ENCODE measurements at regions not wholly inside any gene's neighbourhood (a gene's known extent, or its start where the extent isn't known, plus 50 kb on each side); places are given as distances from the start of the nearest gene placed in this dataset.

DNA sequence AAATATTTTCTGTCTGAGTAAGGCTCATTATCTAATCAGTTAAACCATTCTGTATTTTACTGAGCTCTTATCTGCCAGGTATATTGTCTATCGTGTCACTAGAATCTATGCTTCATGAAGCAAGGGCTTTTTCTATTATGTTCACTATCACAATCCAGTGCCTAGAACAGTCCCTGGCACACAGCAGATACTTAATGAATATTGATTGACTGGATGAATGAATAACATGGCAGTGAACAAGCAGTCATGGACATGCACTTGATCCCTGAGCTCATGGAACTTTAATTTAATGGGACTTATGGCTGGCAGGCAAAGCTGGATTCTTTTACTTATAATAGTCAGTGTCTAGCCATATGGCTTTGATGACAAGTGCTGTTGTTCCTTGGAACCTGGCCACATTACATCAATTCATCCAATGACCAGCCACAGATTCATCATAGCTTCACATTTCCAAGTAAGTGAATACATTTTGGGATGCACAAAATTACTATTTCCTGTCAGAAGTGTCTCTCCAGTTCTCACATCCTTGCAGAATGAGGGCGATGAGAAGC is 214.8 kb downstream of the COG6 start:
- H3K4me3 ChIP-seq, result no peak overlapping the region
- H3K36me3 ChIP-seq (ENCODE audit: insufficient read depth in 1 of 2, low read depth in 1 of 2), result no peaks in the 10 kb centered on the region
- H3K4me1 ChIP-seq, result no peaks in the 10 kb centered on the region
- DNase-seq (no peak), ATAC-seq (no peak)
- intact Hi-C loops (cut with DNase I), result no loop called here
- no peaks in the 10 kb centered on the region for H3K9me3 ChIP-seq
- TF ChIP-seq, protein P1, sequence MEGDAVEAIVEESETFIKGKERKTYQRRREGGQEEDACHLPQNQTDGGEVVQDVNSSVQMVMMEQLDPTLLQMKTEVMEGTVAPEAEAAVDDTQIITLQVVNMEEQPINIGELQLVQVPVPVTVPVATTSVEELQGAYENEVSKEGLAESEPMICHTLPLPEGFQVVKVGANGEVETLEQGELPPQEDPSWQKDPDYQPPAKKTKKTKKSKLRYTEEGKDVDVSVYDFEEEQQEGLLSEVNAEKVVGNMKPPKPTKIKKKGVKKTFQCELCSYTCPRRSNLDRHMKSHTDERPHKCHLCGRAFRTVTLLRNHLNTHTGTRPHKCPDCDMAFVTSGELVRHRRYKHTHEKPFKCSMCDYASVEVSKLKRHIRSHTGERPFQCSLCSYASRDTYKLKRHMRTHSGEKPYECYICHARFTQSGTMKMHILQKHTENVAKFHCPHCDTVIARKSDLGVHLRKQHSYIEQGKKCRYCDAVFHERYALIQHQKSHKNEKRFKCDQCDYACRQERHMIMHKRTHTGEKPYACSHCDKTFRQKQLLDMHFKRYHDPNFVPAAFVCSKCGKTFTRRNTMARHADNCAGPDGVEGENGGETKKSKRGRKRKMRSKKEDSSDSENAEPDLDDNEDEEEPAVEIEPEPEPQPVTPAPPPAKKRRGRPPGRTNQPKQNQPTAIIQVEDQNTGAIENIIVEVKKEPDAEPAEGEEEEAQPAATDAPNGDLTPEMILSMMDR (IDR thresholded peaks at IDR 0.05), result no peak
- no peak overlapping the region for H3K27ac ChIP-seq
- peaks cover 0 to 2% (median 0%) of the 10 kb centered on the region in 3 donors for H3K27me3 ChIP-seq (ENCODE audit: insufficient read depth in 3 of 3, low read length in 2 of 3)
- 80 to 89% (median 83%) methylated on average over 2 of the region's 2 CpGs for WGBS, 3 donors

DNA sequence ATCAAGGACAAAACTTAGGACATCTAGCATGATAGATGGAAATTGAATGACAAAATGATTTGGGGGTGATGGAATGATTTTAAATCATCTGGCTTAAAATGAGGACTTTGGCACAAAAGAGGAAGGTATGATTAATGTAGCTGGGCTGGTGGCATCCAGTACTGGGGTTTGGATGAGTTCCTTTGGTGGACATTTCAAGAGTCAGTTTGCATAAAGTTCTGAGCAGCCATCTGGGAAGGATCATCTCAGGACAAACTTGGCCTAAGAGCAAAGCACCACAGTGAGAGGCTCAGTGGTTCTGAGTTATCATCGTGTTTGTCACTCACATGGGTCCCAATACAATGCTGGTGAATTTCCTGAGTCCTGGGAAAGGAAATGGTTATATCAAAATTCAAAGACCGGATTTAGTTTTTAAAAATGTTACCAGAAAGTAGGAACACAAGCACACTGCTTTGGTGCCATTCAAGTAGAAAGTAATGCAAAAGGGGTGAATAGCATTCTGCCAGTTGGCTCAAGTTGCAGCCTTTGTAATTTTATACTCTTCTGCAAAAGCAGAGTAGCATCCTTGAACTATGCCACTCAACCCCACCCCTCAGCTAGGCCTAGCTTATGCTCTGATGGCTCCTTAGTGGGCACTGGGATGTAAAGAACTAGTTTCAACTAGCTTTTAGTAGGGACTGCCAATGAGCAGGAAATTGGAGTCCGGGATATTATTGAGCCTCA is 219.0 kb downstream of the COG6 start:
- intact Hi-C loops (cut with DNase I), result no loop called here
- H3K4me1 ChIP-seq, result no peaks in the 10 kb centered on the region
- H3K36me3 ChIP-seq (ENCODE audit: insufficient read depth in 1 of 2, low read depth in 1 of 2), result no peaks in the 10 kb centered on the region
- TF ChIP-seq, protein P1 (IDR thresholded peaks at IDR 0.05), result no peak
- DNase-seq (no peak), ATAC-seq (no peak)
- no peaks in the 10 kb centered on the region for H3K27me3 ChIP-seq (ENCODE audit: insufficient read depth in 3 of 3, low read length in 2 of 3)
- 57 to 67% (median 61%) methylated on average over 3 of the region's 3 CpGs for WGBS, 3 donors
- no peak overlapping the region for H3K27ac ChIP-seq
- no peaks in the 10 kb centered on the region for H3K9me3 ChIP-seq
- no peak overlapping the region for H3K4me3 ChIP-seq

DNA sequence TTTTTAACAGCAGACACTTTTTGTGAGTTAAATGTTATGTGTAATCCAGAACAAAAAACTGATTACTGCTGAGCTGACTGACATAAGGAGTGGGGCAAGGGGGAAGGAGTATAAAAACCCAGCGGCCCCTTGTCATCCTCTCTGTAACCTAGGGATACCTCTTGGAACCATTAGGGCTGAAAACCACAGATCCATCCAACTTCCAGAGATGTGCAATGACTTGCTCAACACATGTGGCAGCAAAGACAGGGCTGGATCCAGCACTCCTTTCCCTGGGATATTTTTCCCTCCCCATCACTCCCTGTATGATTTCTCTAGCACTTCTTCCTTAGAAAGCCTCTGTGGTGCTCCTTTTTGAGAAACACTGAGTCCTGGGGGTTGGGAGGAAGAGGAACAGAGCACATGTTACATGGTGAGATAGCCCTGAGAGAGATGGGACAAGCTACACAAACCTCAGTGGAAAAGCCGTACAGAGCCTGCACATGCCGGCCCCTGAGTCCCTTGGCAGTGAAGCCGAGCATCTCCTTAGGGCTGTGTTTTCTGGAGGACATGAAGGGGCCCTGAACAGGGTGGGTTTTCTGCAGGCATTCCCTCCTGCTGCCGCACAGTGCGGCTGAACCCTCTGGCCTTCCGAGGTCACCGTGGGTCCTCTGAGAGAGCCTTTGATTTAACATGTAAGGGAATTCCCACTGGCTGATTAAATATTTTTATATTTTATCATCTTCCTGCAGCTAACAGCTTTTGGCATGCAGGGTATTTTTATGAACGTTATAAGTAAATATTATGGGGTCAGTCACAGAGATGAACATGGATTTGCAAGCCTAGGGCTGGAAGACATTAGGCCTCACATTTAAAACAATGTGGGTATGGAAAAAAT is 219.9 kb downstream of the COG6 start:
- peak in 2 of 4 donors; percentile 34 to 42 for ATAC-seq
- WGBS, 3 donors, result 71 to 73% (median 72%) methylated on average over 9 of the region's 9 CpGs
- TF ChIP-seq, protein P1 (IDR thresholded peaks at IDR 0.05), result no peak
- no peak overlapping the region for H3K27ac ChIP-seq
- intact Hi-C loops (cut with DNase I), result no loop called here
- no peaks in the 10 kb centered on the region for H3K36me3 ChIP-seq (ENCODE audit: insufficient read depth in 1 of 2, low read depth in 1 of 2)
- no peak overlapping the region for H3K4me3 ChIP-seq
- H3K9me3 ChIP-seq, result no peaks in the 10 kb centered on the region
- no peaks in the 10 kb centered on the region for H3K4me1 ChIP-seq
- DNase-seq, result no peak
- no peaks in the 10 kb centered on the region for H3K27me3 ChIP-seq (ENCODE audit: insufficient read depth in 3 of 3, low read length in 2 of 3)

DNA sequence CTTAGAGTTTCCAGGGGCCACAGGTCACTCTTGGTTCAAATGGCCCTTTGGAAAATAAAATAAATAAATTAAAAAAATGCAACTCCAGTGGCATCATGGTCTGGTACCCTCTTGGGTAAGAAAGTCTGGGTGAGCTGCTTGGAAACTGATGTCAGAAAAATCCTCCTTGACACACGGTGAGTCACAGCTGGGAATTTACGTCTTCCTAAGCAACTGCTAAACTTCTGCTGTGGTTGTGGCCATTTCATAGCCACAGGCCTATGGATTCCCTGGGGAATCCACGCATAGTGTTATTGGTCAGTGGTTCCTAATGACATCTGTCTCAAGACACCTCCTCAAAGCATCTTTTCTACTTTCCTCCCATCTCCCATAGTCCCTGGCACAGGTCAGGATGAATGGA is 220.8 kb downstream of the COG6 start:
- intact Hi-C loops (cut with DNase I), result no loop called here
- no peaks in the 10 kb centered on the region for H3K36me3 ChIP-seq (ENCODE audit: insufficient read depth in 1 of 2, low read depth in 1 of 2)
- 80 to 88% (median 86%) methylated on average over 3 of the region's 3 CpGs for WGBS, 3 donors
- ATAC-seq, result no peak
- H3K9me3 ChIP-seq, result no peaks in the 10 kb centered on the region
- no peaks in the 10 kb centered on the region for H3K4me1 ChIP-seq
- no peak overlapping the region for H3K4me3 ChIP-seq
- no peaks in the 10 kb centered on the region for H3K27me3 ChIP-seq (ENCODE audit: insufficient read depth in 3 of 3, low read length in 2 of 3)
- DNase-seq, result no peak
- TF ChIP-seq, protein P1 (IDR thresholded peaks at IDR 0.05), result no peak
- no peak overlapping the region for H3K27ac ChIP-seq
